ENCODE measurements at regions not wholly inside any gene's neighbourhood (a gene's known extent, or its start where the extent isn't known, plus 50 kb on each side); places are given as distances from the start of the nearest gene placed in this dataset.

GRCh38 chr21:31414263-31415000, 70.4 kb upstream of the TIAM1 start:
- DNase-seq (ENCODE audit: low read depth, low spot score): no peak
- in situ Hi-C loops (cut with HindIII; ENCODE audit: low pct_unique_long_range_greater_than_20kb, low sequenced_read_pairs): no loop called here

GRCh38 chr21:31413698-31414097, 69.6 kb upstream of the TIAM1 start:
- no peak for DNase-seq (ENCODE audit: low read depth, low spot score)
- in situ Hi-C loops (cut with HindIII; ENCODE audit: low pct_unique_long_range_greater_than_20kb, low sequenced_read_pairs): no loop called here

- no peak for DNase-seq (ENCODE audit: low read depth, low spot score)
- in situ Hi-C loops (cut with HindIII; ENCODE audit: low pct_unique_long_range_greater_than_20kb, low sequenced_read_pairs): no loop called here
Observed at GRCh38 chr21:31410499-31411131, 66.6 kb upstream of the TIAM1 start.

- in situ Hi-C loops (cut with HindIII; ENCODE audit: low pct_unique_long_range_greater_than_20kb, low sequenced_read_pairs): no loop called here
- no peak for DNase-seq (ENCODE audit: low read depth, low spot score)
Observed at GRCh38 chr21:31409831-31410487, 65.9 kb upstream of the TIAM1 start.

GRCh38 chr21:31408301-31409088, 64.4 kb upstream of the TIAM1 start:
- in situ Hi-C loops (cut with HindIII; ENCODE audit: low pct_unique_long_range_greater_than_20kb, low sequenced_read_pairs): no loop called here
- no peak for DNase-seq (ENCODE audit: low read depth, low spot score)

- in situ Hi-C loops (cut with HindIII; ENCODE audit: low pct_unique_long_range_greater_than_20kb, low sequenced_read_pairs): no loop called here
- DNase-seq (ENCODE audit: low read depth, low spot score): no peak
Observed at GRCh38 chr21:31406510-31406909, 62.4 kb upstream of the TIAM1 start.

GRCh38 chr21:31405604-31406003, 61.5 kb upstream of the TIAM1 start:
- no peak for DNase-seq (ENCODE audit: low read depth, low spot score)
- in situ Hi-C loops (cut with HindIII; ENCODE audit: low pct_unique_long_range_greater_than_20kb, low sequenced_read_pairs): no loop called here

GRCh38 chr21:31403596-31404333, 59.7 kb upstream of the TIAM1 start:
- in situ Hi-C loops (cut with HindIII; ENCODE audit: low pct_unique_long_range_greater_than_20kb, low sequenced_read_pairs): no loop called here
- no peak for DNase-seq (ENCODE audit: low read depth, low spot score)

- no peak for DNase-seq (ENCODE audit: low read depth, low spot score)
- in situ Hi-C loops (cut with HindIII; ENCODE audit: low pct_unique_long_range_greater_than_20kb, low sequenced_read_pairs): no loop called here
Observed at GRCh38 chr21:31399591-31399990, 55.5 kb upstream of the TIAM1 start.

- no peak for DNase-seq (ENCODE audit: low read depth, low spot score)
- in situ Hi-C loops (cut with HindIII; ENCODE audit: low pct_unique_long_range_greater_than_20kb, low sequenced_read_pairs): no loop called here
Observed at GRCh38 chr21:31398574-31398973, 54.5 kb upstream of the TIAM1 start.

- in situ Hi-C loops (cut with HindIII; ENCODE audit: low pct_unique_long_range_greater_than_20kb, low sequenced_read_pairs): no loop called here
- DNase-seq (ENCODE audit: low read depth, low spot score): no peak
Observed at GRCh38 chr21:31397939-31398338, 53.9 kb upstream of the TIAM1 start.

GRCh38 chr21:31397515-31397926, 53.5 kb upstream of the TIAM1 start:
- in situ Hi-C loops (cut with HindIII; ENCODE audit: low pct_unique_long_range_greater_than_20kb, low sequenced_read_pairs): no loop called here
- peak; percentile 93 for DNase-seq (ENCODE audit: low read depth, low spot score)

GRCh38 chr21:31397030-31397429, 53.0 kb upstream of the TIAM1 start:
- DNase-seq (ENCODE audit: low read depth, low spot score): no peak
- in situ Hi-C loops (cut with HindIII; ENCODE audit: low pct_unique_long_range_greater_than_20kb, low sequenced_read_pairs): no loop called here

GRCh38 chr21:31396399-31396798, 52.3 kb upstream of the TIAM1 start:
- no peak for DNase-seq (ENCODE audit: low read depth, low spot score)
- in situ Hi-C loops (cut with HindIII; ENCODE audit: low pct_unique_long_range_greater_than_20kb, low sequenced_read_pairs): no loop called here

GRCh38 chr21:31395791-31396190, 51.7 kb upstream of the TIAM1 start:
- no peak for DNase-seq (ENCODE audit: low read depth, low spot score)
- in situ Hi-C loops (cut with HindIII; ENCODE audit: low pct_unique_long_range_greater_than_20kb, low sequenced_read_pairs): no loop called here

- no peak for DNase-seq (ENCODE audit: low read depth, low spot score)
Observed at GRCh38 chr21:31395268-31395667, 51.2 kb upstream of the TIAM1 start.

GRCh38 chr21:31394309-31394708, 50.2 kb upstream of the TIAM1 start:
- in situ Hi-C loops (cut with HindIII; ENCODE audit: low pct_unique_long_range_greater_than_20kb, low sequenced_read_pairs): no loop called here
- no peak for DNase-seq (ENCODE audit: low read depth, low spot score)

More at GRCh38 chr21:31395268-31395667, 51.2 kb upstream of the TIAM1 start:
- in situ Hi-C loops (cut with HindIII; ENCODE audit: low pct_unique_long_range_greater_than_20kb, low sequenced_read_pairs): no loop called here

All from SK-MEL-5 (cell line).